ENCODE measurements at regions not wholly inside any gene's neighbourhood (a gene's known extent, or its start where the extent isn't known, plus 50 kb on each side); places are given as distances from the start of the nearest gene placed in this dataset.
A peak's percentile ranks its signal among the peaks of the same experiment; 100 is the strongest.

GRCh38 chr5:121430538-121430937, 421.1 kb upstream of the FTMT start:
- Histone ChIP-seq H3K14ac (replicated peaks; ENCODE audit: low read depth, low read length) (no peak overlapping the region), H2BK15ac (ENCODE audit: low read depth, low read length) (no peak overlapping the region), H2AFZ (replicated peaks; ENCODE audit: low read length, poor library complexity) (peak overlapping the region; percentile 2), H3K27me3 (ENCODE audit: control insufficient read depth, insufficient read depth, low read length) (no peaks in the 10 kb centered on the region), H3K9me3 (ENCODE audit: control insufficient read depth, insufficient read depth, low read length) (no peaks in the 10 kb centered on the region), H4K20me1 (ENCODE audit: insufficient read depth, low read length) (no peaks in the 10 kb centered on the region), H2AK9ac (replicated peaks; ENCODE audit: low read depth, low read length, poor library complexity) (no peak overlapping the region), H2BK20ac (ENCODE audit: low read depth, low read length) (no peak overlapping the region), H3K36me3 (ENCODE audit: control insufficient read depth, insufficient read depth, low read length) (no peaks in the 10 kb centered on the region), H2BK120ac (ENCODE audit: low read depth, low read length) (no peak overlapping the region), H4K5ac (ENCODE audit: low read depth, low read length) (no peak overlapping the region), H3K79me1 (ENCODE audit: low read depth in 1 of 2, low read length in 2 of 2) (no peaks in the 10 kb centered on the region), H3K4me3 (ENCODE audit: insufficient read depth, low read depth, low read length) (no peak overlapping the region), H3K23ac (ENCODE audit: low read depth, low read length) (no peak overlapping the region), H4K91ac (ENCODE audit: insufficient read depth, low read depth, low read length) (no peak overlapping the region), H3K9ac (ENCODE audit: low read depth, low read length) (no peak overlapping the region), H2AK5ac (ENCODE audit: low read depth, low read length) (no peak overlapping the region), H2BK5ac (ENCODE audit: low read depth, low read length, poor library complexity, severe bottlenecking) (no peak overlapping the region), H3K4ac (ENCODE audit: low read depth, low read length) (no peak overlapping the region), H3K9me1 (ENCODE audit: insufficient read depth, low read length) (no peaks in the 10 kb centered on the region), H3K4me2 (ENCODE audit: low read depth, low read length) (no peak overlapping the region), H3K27ac (ENCODE audit: insufficient read depth, low read length) (no peak overlapping the region), H4K8ac (ENCODE audit: low read depth in 2 of 2, low read length in 2 of 2) (no peak overlapping the region), H3K4me1 (ENCODE audit: control insufficient read depth, insufficient read depth, low read length) (no peaks in the 10 kb centered on the region), H3K18ac (ENCODE audit: low read depth, low read length) (no peak overlapping the region), H3K56ac (ENCODE audit: extremely low read depth, insufficient read depth, low read length) (no peak overlapping the region)
- ATAC-seq (ENCODE audit: low read depth) (no peak), DNase-seq (no peak)
- BruUV-seq (replicated peaks) = no TSS peak
- dilution Hi-C loops (cut with HindIII; ENCODE audit: low sequenced_read_pairs, unreplicated experiment) (no loop called here), in situ Hi-C loops (cut with MboI; ENCODE audit: low sequenced_read_pairs) (no loop called here), intact Hi-C loops (cut with micrococcal nuclease) (no loop called here)
- POLR2A ChIA-PET (ENCODE audit: unreplicated experiment) = no interaction called here
- CTCF ChIA-PET = no interaction called here
- TF ChIP-seq CEBPB (IDR thresholded peaks at IDR 0.05; ENCODE audit: low read depth, low read length) (no peak), RFX5 (IDR thresholded peaks at IDR 0.05; ENCODE audit: low read depth, low read length) (no peak), MAFK (IDR thresholded peaks at IDR 0.05; ENCODE audit: low read depth, low read length) (no peak), CHD1 (IDR thresholded peaks at IDR 0.05; ENCODE audit: low read depth, low read length) (no peak), RCOR1 (IDR thresholded peaks at IDR 0.05; ENCODE audit: insufficient replicate concordance, low read length) (no peak), POLR2A (IDR thresholded peaks at IDR 0.05; ENCODE audit: low read depth, low read length) (no peak), ELK1 (IDR thresholded peaks at IDR 0.05; ENCODE audit: borderline replicate concordance, low read depth, low read length) (no peak), FOS (IDR thresholded peaks at IDR 0.05; ENCODE audit: low read depth, low read length) (no peak), RAD21 (IDR thresholded peaks at IDR 0.05; ENCODE audit: low read length) (no peak), CTCF (conservative IDR thresholded peaks at IDR 0.05; ENCODE audit: low read depth, low read length) (no peak), USF2 (IDR thresholded peaks at IDR 0.05; ENCODE audit: low read depth, low read length) (no peak), MXI1 (IDR thresholded peaks at IDR 0.05; ENCODE audit: borderline replicate concordance, low read depth, low read length) (no peak)
- 29% methylated on average over 1 of the region's 4 CpGs; no CpG with 5 or more reads in 1 of the 2 experiments for WGBS, 2 experiments (ENCODE audit: extremely low coverage in 2 of 2, insufficient read length in 1 of 2)

Data from IMR-90 (cell line).